HG03060 (cell line): ENCODE measurements at regions not wholly inside any gene's neighbourhood (a gene's known extent, or its start where the extent isn't known, plus 50 kb on each side); places are given as distances from the start of the nearest gene placed in this dataset.

Source experiments
- ATAC-seq: cut with Tn5 transposase; IDR thresholded peaks from one replicate; pipeline ENCODE4 v1.9.1; 2021; ENCODE audit warnings: low read depth, moderate number of reproducible peaks; ENCODE audit not compliant: unreplicated experiment

GRCh38 chr21:26412885-26413284 is 160.2 kb downstream of the CYYR1 start:
- ATAC-seq, result no peak

- ATAC-seq, result no peak
These were observed 163.4 kb downstream of the CYYR1 start for GRCh38 chr21:26409735-26410134.

DNA sequence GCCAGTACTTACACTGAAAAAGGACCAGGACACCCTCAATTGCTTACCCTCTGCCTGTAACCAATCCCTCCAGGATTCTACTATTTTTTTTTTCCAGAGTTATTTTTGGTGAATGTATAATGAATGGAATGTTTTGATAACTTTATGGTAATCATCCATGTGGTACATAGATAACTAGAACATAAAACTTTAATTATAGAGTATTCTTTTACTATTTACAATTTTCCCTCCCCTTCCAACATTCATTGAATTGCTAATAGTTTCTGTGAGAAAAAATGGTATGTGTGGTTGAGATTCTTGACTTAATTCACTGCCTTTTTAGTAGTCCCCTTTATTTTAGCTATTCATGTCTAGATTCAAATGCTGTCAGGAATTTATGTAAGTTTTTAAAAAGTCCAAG is 164.6 kb downstream of the CYYR1 start:
- ATAC-seq, result no peak

DNA sequence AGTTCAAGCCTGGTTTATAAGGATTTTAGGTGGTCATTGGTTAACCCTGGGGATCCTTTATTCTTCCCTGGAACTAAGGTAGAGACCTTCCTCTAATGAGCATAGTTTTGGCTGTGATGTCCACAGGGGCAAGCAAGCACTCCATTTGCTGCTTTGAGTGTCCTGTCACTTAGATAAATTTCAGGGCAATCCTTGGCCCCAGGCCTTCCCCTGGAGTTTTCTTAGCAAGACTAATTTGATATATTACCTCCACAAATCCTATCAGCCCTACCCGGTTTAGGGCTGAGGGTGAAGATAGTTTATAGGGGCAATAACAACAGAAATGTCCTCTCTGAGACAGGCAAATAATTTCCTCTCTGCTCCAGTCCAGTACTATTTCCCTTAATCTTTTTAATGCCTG is 166.6 kb downstream of the CYYR1 start:
- no peak for ATAC-seq

DNA sequence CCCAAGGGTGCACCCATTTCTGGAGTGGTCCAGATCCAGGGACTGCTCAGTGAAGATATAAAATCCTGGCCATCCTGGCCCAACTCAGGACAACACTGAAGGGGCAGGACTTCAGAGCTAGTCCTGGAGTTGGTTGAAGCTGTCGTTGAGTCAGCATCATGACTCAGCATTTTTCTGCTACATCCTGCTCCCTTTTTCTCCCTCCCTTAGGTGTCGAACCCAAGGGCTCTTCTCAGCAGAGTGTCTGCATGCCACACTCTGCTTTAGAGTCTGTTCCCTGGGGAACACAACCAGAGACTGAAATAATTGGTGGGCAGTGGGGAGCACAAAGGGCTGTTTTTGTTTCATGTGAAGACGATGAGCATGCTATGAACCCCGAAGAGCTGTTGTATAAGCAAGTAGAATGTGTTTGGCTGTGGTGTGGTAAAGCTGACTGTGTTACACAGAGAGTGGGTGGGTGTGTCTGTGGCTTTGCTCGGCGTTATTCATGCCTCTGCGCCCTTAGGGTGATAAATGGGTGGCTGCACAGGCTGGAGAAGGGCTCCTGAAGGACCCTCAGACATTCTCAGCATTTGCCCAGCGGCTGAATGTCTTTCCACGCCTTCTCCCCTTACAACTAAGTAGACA is 167.2 kb downstream of the CYYR1 start:
- peak; percentile 68 for ATAC-seq

DNA sequence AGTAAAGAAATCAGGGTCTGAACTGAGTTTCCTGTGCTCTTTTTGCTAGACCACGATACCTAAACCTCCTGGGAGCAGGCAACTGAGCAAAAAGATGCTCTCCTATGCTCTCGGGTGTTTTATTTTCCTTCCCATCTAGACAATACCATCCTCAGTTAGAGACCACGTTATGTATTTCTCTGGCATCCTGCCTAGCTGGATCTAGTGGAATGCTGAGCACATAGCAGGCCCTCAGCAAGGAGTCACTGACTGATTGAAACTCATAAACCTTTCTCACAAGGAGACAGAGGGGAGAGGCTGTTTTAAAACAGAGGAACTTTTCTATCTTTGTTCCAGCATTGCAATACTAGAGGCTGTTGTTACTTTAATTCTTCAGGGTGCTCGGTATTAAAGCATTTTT is 168.0 kb downstream of the CYYR1 start:
- no peak for ATAC-seq

DNA sequence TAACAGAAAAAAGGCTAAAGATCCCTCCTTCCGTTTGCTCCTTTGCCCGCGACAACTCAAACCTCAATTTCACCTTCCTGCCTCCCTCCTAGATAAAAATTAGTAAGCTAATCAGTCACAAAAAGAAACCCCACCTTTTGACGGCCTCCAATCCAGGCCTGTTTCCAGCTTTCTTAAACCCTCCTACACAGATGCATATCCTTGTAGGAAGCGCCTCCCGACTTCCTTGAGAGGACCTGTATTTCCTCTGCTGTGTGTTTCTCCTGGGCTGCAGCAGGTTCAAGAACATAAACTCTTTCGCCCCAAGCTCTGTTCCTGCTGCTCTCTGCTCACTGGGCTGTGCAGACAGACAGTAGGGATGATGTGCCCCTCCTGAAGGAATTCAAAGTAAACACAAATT is 168.8 kb downstream of the CYYR1 start:
- ATAC-seq, result no peak

DNA sequence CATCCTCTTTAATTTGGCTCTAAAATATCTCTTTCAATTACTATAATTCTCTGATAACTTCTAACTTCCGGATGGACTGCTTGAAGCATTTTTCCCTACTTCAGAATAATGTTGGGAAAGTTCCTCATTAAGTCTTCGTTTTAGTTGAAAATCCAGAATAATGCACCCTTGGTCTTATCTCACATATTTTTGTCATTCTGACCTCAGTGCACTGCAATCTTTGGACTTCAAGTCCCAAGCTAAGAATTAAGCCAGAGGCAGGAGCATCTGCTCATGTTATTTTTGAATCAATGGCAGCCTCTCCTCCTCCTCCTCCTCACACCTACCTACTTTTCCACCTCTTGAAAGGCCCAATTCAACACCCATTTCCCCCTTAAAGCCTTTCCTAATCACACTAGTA is 169.8 kb downstream of the CYYR1 start:
- ATAC-seq, result no peak

DNA sequence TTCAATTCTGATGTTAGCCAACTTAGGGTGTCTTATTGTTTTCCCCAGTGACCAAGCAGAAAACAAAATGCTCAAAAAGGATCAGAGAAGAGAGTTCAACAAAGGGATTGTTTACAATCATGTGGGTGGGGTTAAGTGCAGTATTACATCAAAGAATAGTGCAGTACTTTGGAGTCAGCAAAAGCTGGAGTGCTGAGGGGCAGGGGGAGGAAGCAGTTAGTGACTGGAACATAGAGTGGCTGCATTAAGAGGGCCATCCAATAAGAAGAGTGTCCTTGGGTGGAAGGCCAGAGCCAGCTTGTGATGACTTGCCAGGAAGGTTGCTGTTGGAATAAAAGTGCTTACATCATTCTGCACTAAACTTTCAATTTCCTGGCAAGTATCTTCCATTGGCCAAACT is 175.5 kb downstream of the CYYR1 start:
- no peak for ATAC-seq

DNA sequence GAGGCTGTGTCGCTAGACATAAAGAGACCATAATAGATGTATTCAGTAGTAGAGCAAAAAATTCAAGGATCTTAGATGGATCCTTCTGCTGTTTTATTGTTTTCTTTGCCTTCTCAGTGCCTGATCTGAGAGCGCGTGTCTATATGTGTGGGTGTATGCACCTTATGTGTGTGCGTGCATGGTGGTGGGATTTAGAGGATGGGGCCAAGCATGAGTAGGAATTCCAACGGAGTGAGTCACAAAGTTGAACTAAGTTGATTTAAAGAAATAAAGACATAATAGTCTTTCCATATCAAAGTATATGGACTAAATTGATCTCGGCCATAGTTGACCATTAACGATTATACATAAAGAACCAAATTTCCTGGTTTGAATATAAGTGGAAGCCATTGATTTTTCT is 178.7 kb downstream of the CYYR1 start:
- no peak for ATAC-seq

GRCh38 chr21:26391166-26391565 is 181.9 kb downstream of the CYYR1 start:
- ATAC-seq, result no peak

DNA sequence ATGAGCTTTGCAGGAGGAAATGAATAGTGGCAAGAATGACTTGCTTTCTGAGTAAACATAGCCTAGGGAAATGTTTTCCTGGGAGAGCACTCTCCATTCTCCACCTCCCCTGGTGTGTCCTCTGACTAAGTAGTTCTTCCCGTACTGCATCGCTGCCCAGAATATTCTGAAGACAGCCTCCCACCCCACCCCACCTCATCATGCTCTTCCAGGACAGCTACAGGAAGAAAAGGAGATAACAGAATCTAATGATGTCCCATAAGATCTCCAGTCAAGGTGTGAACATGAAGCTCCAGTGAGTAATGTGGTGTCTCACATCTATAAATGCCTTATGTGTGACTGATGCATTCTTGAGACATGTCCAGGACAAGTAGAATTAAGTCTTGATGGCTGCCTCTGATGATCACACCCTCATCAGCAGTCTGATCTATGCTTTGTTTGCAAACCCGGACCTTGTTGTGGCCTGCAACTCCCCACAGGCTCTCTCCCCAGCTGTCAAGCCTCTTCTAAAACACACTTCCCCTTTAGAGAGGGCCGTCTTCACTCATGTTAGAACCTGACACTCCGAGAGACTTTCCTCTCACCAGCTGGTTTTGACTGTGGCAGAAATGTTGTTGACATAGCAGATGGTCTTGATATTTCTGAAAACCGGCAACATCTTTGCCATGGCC is 183.0 kb downstream of the CYYR1 start:
- ATAC-seq, result peak; percentile 49

- ATAC-seq, result no peak
These were observed 184.3 kb downstream of the CYYR1 start for GRCh38 chr21:26388731-26389231.

GRCh38 chr21:26385721-26386120 is 187.4 kb downstream of the CYYR1 start:
- ATAC-seq, result no peak

DNA sequence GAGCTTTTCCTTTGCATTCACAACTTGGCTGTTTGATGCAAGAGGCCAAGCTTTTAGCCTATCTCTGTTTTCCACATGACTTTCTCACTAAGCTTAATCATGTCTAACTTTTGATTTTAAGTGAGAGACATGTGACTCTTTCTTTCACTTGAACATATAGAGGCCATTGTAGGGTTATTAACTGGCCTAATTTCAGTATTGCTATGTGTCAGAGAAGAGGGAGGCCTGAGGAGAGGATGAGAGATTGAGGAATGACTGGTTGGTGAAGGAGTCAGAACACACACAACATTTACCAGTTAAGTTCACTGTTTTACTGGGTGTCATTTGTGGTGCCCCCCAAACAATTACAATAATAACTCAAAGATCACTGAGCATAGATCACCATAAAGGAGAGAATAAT is 193.5 kb downstream of the CYYR1 start:
- no peak for ATAC-seq

DNA sequence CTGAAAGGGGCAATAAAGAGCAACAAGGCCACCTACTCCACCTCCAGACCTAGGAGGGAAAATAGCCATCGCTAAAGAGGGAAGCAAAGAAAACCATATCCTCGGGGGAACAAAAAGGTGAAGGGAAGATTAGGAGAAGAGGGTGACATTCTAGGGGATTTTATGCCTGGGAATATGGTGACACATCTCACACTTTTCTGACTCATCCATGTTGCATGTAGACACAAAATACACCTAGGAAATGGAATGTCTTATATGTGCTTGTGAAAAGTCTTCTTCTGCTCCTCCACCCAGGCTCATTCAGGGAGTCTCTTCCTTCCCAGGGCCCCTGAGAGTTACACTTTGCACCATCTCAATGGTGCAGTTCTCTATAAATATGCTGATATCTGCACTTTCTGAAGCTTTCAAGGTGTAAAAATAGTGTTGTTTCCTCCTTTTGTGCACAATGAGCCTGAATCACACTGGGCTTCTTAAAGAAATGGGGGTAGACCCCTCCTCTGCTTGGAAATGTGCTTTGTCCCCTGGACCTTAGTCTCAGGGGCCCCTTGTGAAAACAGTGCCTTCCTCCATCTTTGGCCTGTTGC is 195.9 kb downstream of the CYYR1 start:
- ATAC-seq, result no peak

DNA sequence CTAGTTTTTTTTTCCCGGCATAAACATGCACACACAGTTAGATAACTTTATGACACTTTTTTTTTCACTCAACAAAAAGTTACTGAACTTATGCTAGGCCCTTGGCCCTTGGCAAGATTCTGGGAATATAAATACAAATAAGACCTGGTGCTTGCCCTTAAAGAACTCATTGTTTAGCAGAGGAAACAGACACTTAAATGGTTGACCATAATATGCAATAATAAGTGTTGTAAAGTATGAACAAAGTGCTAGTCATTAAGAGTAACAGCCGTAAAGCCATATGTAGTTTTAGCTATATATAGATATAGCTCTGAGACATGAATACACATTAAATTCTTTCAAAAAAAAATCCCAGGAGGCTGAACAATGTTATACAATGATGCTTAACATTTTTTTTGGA is 198.3 kb downstream of the CYYR1 start:
- no peak for ATAC-seq

DNA sequence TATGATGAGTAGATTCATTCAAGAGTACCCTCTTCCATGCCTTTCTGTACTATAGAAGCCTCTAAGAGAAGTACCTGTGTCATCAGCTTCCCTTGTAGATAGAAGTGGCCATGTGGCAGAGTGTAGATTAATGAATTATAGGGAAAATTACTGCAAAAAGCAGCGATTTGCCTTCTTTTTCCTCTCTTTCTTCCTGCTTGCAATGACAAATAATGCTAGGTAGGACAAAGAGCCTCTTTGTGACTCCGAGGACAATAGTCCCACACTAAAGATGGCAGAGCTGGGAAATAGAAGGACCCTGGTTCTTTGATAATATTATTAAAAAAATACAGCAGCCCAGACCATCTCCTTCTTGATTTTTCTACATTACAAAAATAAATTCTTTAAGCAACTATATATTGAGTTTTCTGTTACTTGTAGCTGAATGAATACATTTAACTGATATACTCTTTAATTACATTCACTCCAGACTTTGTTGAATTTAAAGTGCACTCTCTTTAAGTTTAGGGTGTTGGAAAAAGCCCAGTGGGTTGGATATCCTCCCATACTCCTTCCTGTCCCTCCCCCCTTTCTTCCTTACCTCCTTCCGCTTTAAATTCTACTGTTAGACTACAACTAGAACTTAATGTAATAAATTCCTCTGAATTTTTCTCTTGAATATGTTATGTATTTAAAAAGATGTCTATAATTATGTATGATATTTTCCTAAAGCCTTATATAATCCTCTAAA is 198.2 kb upstream of the APP start:
- no peak for ATAC-seq

DNA sequence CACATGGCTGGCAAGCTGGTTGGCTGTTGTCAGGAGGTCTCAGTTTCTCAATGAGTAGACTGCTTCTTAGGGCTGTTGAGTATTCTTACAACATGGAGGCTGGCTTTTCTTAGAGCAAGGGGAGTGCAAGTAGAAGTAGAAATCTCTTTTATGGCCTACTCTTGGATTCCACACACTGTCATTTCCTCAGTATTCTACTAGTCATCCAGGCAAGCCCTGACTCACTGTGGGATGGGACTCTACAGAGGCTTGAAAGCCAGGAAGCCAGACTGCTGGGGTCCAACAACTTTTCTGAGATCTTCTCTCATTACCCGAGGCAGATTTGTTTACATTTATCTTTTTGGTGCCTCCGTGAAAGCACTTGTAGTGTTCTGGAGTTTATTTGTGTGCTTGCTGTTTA is 196.2 kb upstream of the APP start:
- ATAC-seq, result no peak

- ATAC-seq, result no peak
These were observed 195.3 kb upstream of the APP start for GRCh38 chr21:26365849-26366248.

DNA sequence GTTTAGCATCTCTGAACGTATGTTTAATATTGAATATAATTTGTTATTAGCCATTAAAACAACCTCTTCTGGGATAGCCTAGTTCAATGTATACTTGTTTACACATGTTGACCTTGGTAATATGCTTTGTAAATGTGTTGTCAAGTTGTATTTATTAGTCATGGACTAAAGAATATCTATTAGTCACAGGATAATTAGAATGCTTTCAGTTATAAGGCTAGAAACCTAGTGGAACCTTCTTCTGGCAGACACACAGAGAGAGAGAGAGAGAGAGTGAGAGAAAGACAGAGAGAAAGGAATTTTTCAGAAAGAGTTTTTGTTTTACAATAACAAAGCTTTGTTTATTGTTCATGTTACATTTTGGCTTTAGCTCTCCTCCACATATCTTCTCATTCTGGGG is 181.1 kb upstream of the APP start:
- ATAC-seq, result no peak
